ENCODE measurements at regions not wholly inside any gene's neighbourhood (a gene's known extent, or its start where the extent isn't known, plus 50 kb on each side); places are given as distances from the start of the nearest gene placed in this dataset.

GRCh38 chr3:70740071-70740470, 427.6 kb upstream of the MDFIC2 start:
- no peaks in the 10 kb centered on the region for H3K4me1 ChIP-seq
- ATAC-seq (no peak), DNase-seq (no peak)
- no peaks in the 10 kb centered on the region for H3K9me3 ChIP-seq
- no peak for TF ChIP-seq POLR2A (IDR thresholded peaks at IDR 0.05)
- TF ChIP-seq CTCF (IDR thresholded peaks at IDR 0.05 in 4 of 5, conservative IDR thresholded peaks at IDR 0.05 in 1 of 5), result no peak
- no peak overlapping the region for H3K27ac ChIP-seq
- intact Hi-C loops (cut with DNase I; ENCODE audit: low total_unique reads) (no loop called here), in situ Hi-C loops (cut with MboI; ENCODE audit: low sequenced_read_pairs in 4 of 4) (no loop called here)
- H3K27me3 ChIP-seq, result no peaks in the 10 kb centered on the region
- H3K36me3 ChIP-seq, result no peaks in the 10 kb centered on the region
- no peak overlapping the region for H3K4me3 ChIP-seq

- in situ Hi-C loops (cut with MboI; ENCODE audit: low sequenced_read_pairs in 4 of 4) (no loop called here), intact Hi-C loops (cut with DNase I; ENCODE audit: low total_unique reads) (no loop called here)
- Histone ChIP-seq H3K27ac (no peak overlapping the region), H3K4me1 (no peaks in the 10 kb centered on the region), H3K9me3 (no peaks in the 10 kb centered on the region), H3K4me3 (no peak overlapping the region), H3K36me3 (no peaks in the 10 kb centered on the region), H3K27me3 (no peaks in the 10 kb centered on the region)
- ATAC-seq (no peak), DNase-seq (no peak)
- TF ChIP-seq CTCF (IDR thresholded peaks at IDR 0.05 in 4 of 5, conservative IDR thresholded peaks at IDR 0.05 in 1 of 5) (no peak), POLR2A (IDR thresholded peaks at IDR 0.05) (no peak)
Measured at GRCh38 chr3:70738291-70738681, 425.8 kb upstream of the MDFIC2 start.

- no peak overlapping the region for H3K4me3 ChIP-seq
- DNase-seq, result no peak
- H3K27me3 ChIP-seq, result no peaks in the 10 kb centered on the region
- ATAC-seq, result no peak
- no peaks in the 10 kb centered on the region for H3K4me1 ChIP-seq
- no peak overlapping the region for H3K27ac ChIP-seq
- intact Hi-C loops (cut with DNase I; ENCODE audit: low total_unique reads) (no loop called here), in situ Hi-C loops (cut with MboI; ENCODE audit: low sequenced_read_pairs in 4 of 4) (no loop called here)
- TF ChIP-seq CTCF (IDR thresholded peaks at IDR 0.05 in 4 of 5, conservative IDR thresholded peaks at IDR 0.05 in 1 of 5) (no peak), POLR2A (IDR thresholded peaks at IDR 0.05) (no peak)
- no peaks in the 10 kb centered on the region for H3K9me3 ChIP-seq
- no peaks in the 10 kb centered on the region for H3K36me3 ChIP-seq
Measured at GRCh38 chr3:70737666-70738290, 425.3 kb upstream of the MDFIC2 start.

GRCh38 chr3:70736009-70736408, 423.6 kb upstream of the MDFIC2 start:
- ATAC-seq (no peak), DNase-seq (no peak)
- Histone ChIP-seq H3K27me3 (no peaks in the 10 kb centered on the region), H3K4me3 (no peak overlapping the region), H3K27ac (no peak overlapping the region), H3K36me3 (no peaks in the 10 kb centered on the region), H3K9me3 (no peaks in the 10 kb centered on the region), H3K4me1 (no peaks in the 10 kb centered on the region)
- in situ Hi-C loops (cut with MboI; ENCODE audit: low sequenced_read_pairs in 4 of 4), result no loop called here
- intact Hi-C loops (cut with DNase I; ENCODE audit: low total_unique reads), result no loop called here
- TF ChIP-seq CTCF (IDR thresholded peaks at IDR 0.05 in 4 of 5, conservative IDR thresholded peaks at IDR 0.05 in 1 of 5) (no peak), POLR2A (IDR thresholded peaks at IDR 0.05) (no peak)

- TF ChIP-seq POLR2A (IDR thresholded peaks at IDR 0.05) (no peak), CTCF (IDR thresholded peaks at IDR 0.05 in 4 of 5, conservative IDR thresholded peaks at IDR 0.05 in 1 of 5) (no peak)
- ATAC-seq, result no peak
Measured at GRCh38 chr3:70734756-70735155, 422.3 kb upstream of the MDFIC2 start.

More at GRCh38 chr3:70734756-70735155, 422.3 kb upstream of the MDFIC2 start:
- no peaks in the 10 kb centered on the region for H3K9me3 ChIP-seq
- no peaks in the 10 kb centered on the region for H3K4me1 ChIP-seq
- intact Hi-C loops (cut with DNase I; ENCODE audit: low total_unique reads) (no loop called here), in situ Hi-C loops (cut with MboI; ENCODE audit: low sequenced_read_pairs in 4 of 4) (no loop called here)
- no peak for DNase-seq
- no peak overlapping the region for H3K4me3 ChIP-seq
- no peaks in the 10 kb centered on the region for H3K36me3 ChIP-seq
- H3K27ac ChIP-seq, result no peak overlapping the region
- no peaks in the 10 kb centered on the region for H3K27me3 ChIP-seq

All from gastrocnemius medialis (tissue), 4 donors.